ENCODE measurements at regions not wholly inside any gene's neighbourhood (a gene's known extent, or its start where the extent isn't known, plus 50 kb on each side); places are given as distances from the start of the nearest gene placed in this dataset.

- TF ChIP-seq REST (IDR thresholded peaks at IDR 0.05; ENCODE audit: insufficient replicate concordance, low read depth) (no peak), GABPA (IDR thresholded peaks at IDR 0.05; ENCODE audit: low read depth) (no peak), POLR2AphosphoS5 (IDR thresholded peaks at IDR 0.05; ENCODE audit: low read depth) (no peak), CTCF (IDR thresholded peaks at IDR 0.05; ENCODE audit: insufficient read depth, low read length) (no peak), SPI1 (IDR thresholded peaks at IDR 0.05; ENCODE audit: borderline replicate concordance, low read depth) (no peak)
- no peaks in the 10 kb centered on the region for H3K27me3 ChIP-seq (ENCODE audit: insufficient read depth, poor library complexity, severe bottlenecking)
- no peak overlapping the region for H3K27ac ChIP-seq (replicated peaks)
- no peak overlapping the region for H3K4me3 ChIP-seq (replicated peaks; ENCODE audit: insufficient read depth, low read length)
- DNase-seq (ENCODE audit: low read depth in 1 of 2, low spot score in 1 of 2) = no peak
Observed at GRCh38 chr15:96262549-96263489, 67.7 kb upstream of the NR2F2 start.

- TF ChIP-seq SPI1 (IDR thresholded peaks at IDR 0.05; ENCODE audit: borderline replicate concordance, low read depth) = no peak
- no peak for TF ChIP-seq POLR2AphosphoS5 (IDR thresholded peaks at IDR 0.05; ENCODE audit: low read depth)
- no peak for TF ChIP-seq GABPA (IDR thresholded peaks at IDR 0.05; ENCODE audit: low read depth)
- TF ChIP-seq CTCF (IDR thresholded peaks at IDR 0.05; ENCODE audit: insufficient read depth, low read length) = no peak
- TF ChIP-seq REST (IDR thresholded peaks at IDR 0.05; ENCODE audit: insufficient replicate concordance, low read depth) = no peak
- no peak for DNase-seq (ENCODE audit: low read depth in 1 of 2, low spot score in 1 of 2)
- Histone ChIP-seq H3K27ac (replicated peaks) (no peak overlapping the region), H3K4me3 (replicated peaks; ENCODE audit: insufficient read depth, low read length) (no peak overlapping the region), H3K27me3 (ENCODE audit: insufficient read depth, poor library complexity, severe bottlenecking) (no peaks in the 10 kb centered on the region)
Observed at GRCh38 chr15:96264351-96264798, 66.1 kb upstream of the NR2F2 start.

GRCh38 chr15:96264801-96265515 is 65.5 kb upstream of the NR2F2 start:
- H3K27me3 ChIP-seq (ENCODE audit: insufficient read depth, poor library complexity, severe bottlenecking) = no peaks in the 10 kb centered on the region
- H3K4me3 ChIP-seq (replicated peaks; ENCODE audit: insufficient read depth, low read length) = no peak overlapping the region
- H3K27ac ChIP-seq (replicated peaks) = no peak overlapping the region
- TF ChIP-seq GABPA (IDR thresholded peaks at IDR 0.05; ENCODE audit: low read depth) (no peak), REST (IDR thresholded peaks at IDR 0.05; ENCODE audit: insufficient replicate concordance, low read depth) (no peak), SPI1 (IDR thresholded peaks at IDR 0.05; ENCODE audit: borderline replicate concordance, low read depth) (no peak), POLR2AphosphoS5 (IDR thresholded peaks at IDR 0.05; ENCODE audit: low read depth) (no peak), CTCF (IDR thresholded peaks at IDR 0.05; ENCODE audit: insufficient read depth, low read length) (no peak)
- no peak for DNase-seq (ENCODE audit: low read depth in 1 of 2, low spot score in 1 of 2)
